ENCODE measurements at regions not wholly inside any gene's neighbourhood (a gene's known extent, or its start where the extent isn't known, plus 50 kb on each side); places are given as distances from the start of the nearest gene placed in this dataset.

GRCh38 chr4:106424426-106424825 lies 55.8 kb upstream of the GIMD1 start:
- Histone ChIP-seq H3K9me2 (replicated peaks; ENCODE audit: insufficient read depth, low read length) (no peaks in the 10 kb centered on the region), H3K27me3 (ENCODE audit: low read length) (no peaks in the 10 kb centered on the region), H3K36me3 (ENCODE audit: insufficient read depth, low read length) (no peaks in the 10 kb centered on the region), H2AFZ (ENCODE audit: low read length) (no peak overlapping the region), H3K79me2 (ENCODE audit: low read length) (no peaks in the 10 kb centered on the region), H3K27ac (ENCODE audit: low read length) (no peak overlapping the region), H3K4me1 (ENCODE audit: low read length) (no peaks in the 10 kb centered on the region), H4K20me1 (ENCODE audit: insufficient read depth, low read depth, low read length) (no peaks in the 10 kb centered on the region), H3K9ac (ENCODE audit: low read length) (no peak overlapping the region), H3K4me3 (ENCODE audit: low read length) (no peak overlapping the region), H3K9me3 (ENCODE audit: low read length) (no peaks in the 10 kb centered on the region), H3K4me2 (ENCODE audit: low read depth, low read length, poor library complexity, severe bottlenecking) (no peak overlapping the region)
- no peak for DNase-seq

GRCh38 chr4:106423791-106424190 lies 55.2 kb upstream of the GIMD1 start:
- Histone ChIP-seq H4K20me1 (ENCODE audit: insufficient read depth, low read depth, low read length) (no peaks in the 10 kb centered on the region), H3K4me1 (ENCODE audit: low read length) (no peaks in the 10 kb centered on the region), H3K36me3 (ENCODE audit: insufficient read depth, low read length) (no peaks in the 10 kb centered on the region), H3K4me2 (ENCODE audit: low read depth, low read length, poor library complexity, severe bottlenecking) (no peak overlapping the region), H3K79me2 (ENCODE audit: low read length) (no peaks in the 10 kb centered on the region), H3K27me3 (ENCODE audit: low read length) (no peaks in the 10 kb centered on the region), H2AFZ (ENCODE audit: low read length) (no peak overlapping the region), H3K9me2 (replicated peaks; ENCODE audit: insufficient read depth, low read length) (no peaks in the 10 kb centered on the region), H3K4me3 (ENCODE audit: low read length) (no peak overlapping the region), H3K9me3 (ENCODE audit: low read length) (no peaks in the 10 kb centered on the region), H3K27ac (ENCODE audit: low read length) (no peak overlapping the region), H3K9ac (ENCODE audit: low read length) (no peak overlapping the region)
- DNase-seq: no peak

GRCh38 chr4:106422766-106423165 lies 54.2 kb upstream of the GIMD1 start:
- H3K4me1 ChIP-seq (ENCODE audit: low read length): no peaks in the 10 kb centered on the region
- H3K27ac ChIP-seq (ENCODE audit: low read length): no peak overlapping the region
- no peak overlapping the region for H3K4me2 ChIP-seq (ENCODE audit: low read depth, low read length, poor library complexity, severe bottlenecking)
- DNase-seq: no peak
- no peak overlapping the region for H3K9ac ChIP-seq (ENCODE audit: low read length)
- no peak overlapping the region for H3K4me3 ChIP-seq (ENCODE audit: low read length)
- no peak overlapping the region for H2AFZ ChIP-seq (ENCODE audit: low read length)
- no peaks in the 10 kb centered on the region for H3K79me2 ChIP-seq (ENCODE audit: low read length)
- no peaks in the 10 kb centered on the region for H3K36me3 ChIP-seq (ENCODE audit: insufficient read depth, low read length)
- H3K9me3 ChIP-seq (ENCODE audit: low read length): no peaks in the 10 kb centered on the region
- no peaks in the 10 kb centered on the region for H3K27me3 ChIP-seq (ENCODE audit: low read length)
- no peaks in the 10 kb centered on the region for H3K9me2 ChIP-seq (replicated peaks; ENCODE audit: insufficient read depth, low read length)
- no peaks in the 10 kb centered on the region for H4K20me1 ChIP-seq (ENCODE audit: insufficient read depth, low read depth, low read length)

- no peak for DNase-seq
Measured at GRCh38 chr4:106421441-106422296, 53.1 kb upstream of the GIMD1 start.

GRCh38 chr4:106418444-106418843 lies 49.9 kb upstream of the GIMD1 start:
- H3K79me2 ChIP-seq (ENCODE audit: low read length): no peaks in the 10 kb centered on the region
- H3K27me3 ChIP-seq (ENCODE audit: low read length): no peaks in the 10 kb centered on the region
- no peak overlapping the region for H3K4me3 ChIP-seq (ENCODE audit: low read length)
- H3K9me2 ChIP-seq (replicated peaks; ENCODE audit: insufficient read depth, low read length): no peaks in the 10 kb centered on the region
- H3K36me3 ChIP-seq (ENCODE audit: insufficient read depth, low read length): no peaks in the 10 kb centered on the region
- H3K4me1 ChIP-seq (ENCODE audit: low read length): no peaks in the 10 kb centered on the region
- H3K4me2 ChIP-seq (ENCODE audit: low read depth, low read length, poor library complexity, severe bottlenecking): no peak overlapping the region
- no peak overlapping the region for H2AFZ ChIP-seq (ENCODE audit: low read length)
- H3K9ac ChIP-seq (ENCODE audit: low read length): no peak overlapping the region
- no peak overlapping the region for H3K27ac ChIP-seq (ENCODE audit: low read length)
- no peak for DNase-seq
- H4K20me1 ChIP-seq (ENCODE audit: insufficient read depth, low read depth, low read length): no peaks in the 10 kb centered on the region
- no peaks in the 10 kb centered on the region for H3K9me3 ChIP-seq (ENCODE audit: low read length)

More at GRCh38 chr4:106421441-106422296, 53.1 kb upstream of the GIMD1 start:
- H3K9me2 ChIP-seq (replicated peaks; ENCODE audit: insufficient read depth, low read length): no peaks in the 10 kb centered on the region
- H4K20me1 ChIP-seq (ENCODE audit: insufficient read depth, low read depth, low read length): no peaks in the 10 kb centered on the region
- H3K4me1 ChIP-seq (ENCODE audit: low read length): no peaks in the 10 kb centered on the region
- no peak overlapping the region for H3K4me2 ChIP-seq (ENCODE audit: low read depth, low read length, poor library complexity, severe bottlenecking)
- no peaks in the 10 kb centered on the region for H3K36me3 ChIP-seq (ENCODE audit: insufficient read depth, low read length)
- no peaks in the 10 kb centered on the region for H3K79me2 ChIP-seq (ENCODE audit: low read length)
- no peak overlapping the region for H3K9ac ChIP-seq (ENCODE audit: low read length)
- no peaks in the 10 kb centered on the region for H3K27me3 ChIP-seq (ENCODE audit: low read length)
- H2AFZ ChIP-seq (ENCODE audit: low read length): no peak overlapping the region
- H3K4me3 ChIP-seq (ENCODE audit: low read length): no peak overlapping the region
- no peak overlapping the region for H3K27ac ChIP-seq (ENCODE audit: low read length)
- no peaks in the 10 kb centered on the region for H3K9me3 ChIP-seq (ENCODE audit: low read length)

Data from Karpas-422 (cell line).